ENCODE measurements at regions not wholly inside any gene's neighbourhood (a gene's known extent, or its start where the extent isn't known, plus 50 kb on each side); places are given as distances from the start of the nearest gene placed in this dataset.

DNA sequence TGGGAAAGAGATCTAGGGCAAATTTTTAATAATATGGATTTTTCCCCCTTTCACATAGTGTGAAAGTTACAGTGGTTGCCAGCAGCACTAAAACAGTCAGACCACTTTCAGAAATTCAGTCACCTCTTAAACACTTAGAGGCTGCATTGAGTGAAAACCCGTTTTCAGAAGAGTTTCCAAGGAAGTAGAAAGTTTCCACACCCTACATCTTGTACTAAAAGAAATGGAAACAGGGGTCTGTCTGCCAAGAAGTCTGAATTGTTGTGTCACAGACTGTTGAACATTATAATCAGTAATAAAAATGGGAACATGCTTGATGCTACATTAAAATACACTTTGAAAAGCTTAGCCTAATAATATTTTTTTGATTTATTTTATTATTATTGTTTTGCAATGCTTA is 278.9 kb upstream of the KCNJ16 start:
- no peaks in the 10 kb centered on the region for H3K27me3 ChIP-seq
- no peak overlapping the region for H3K27ac ChIP-seq
- H3K4me3 ChIP-seq, result no peak overlapping the region
- no peak for DNase-seq
- no peak for ATAC-seq
- no peaks in the 10 kb centered on the region for H3K9me3 ChIP-seq
- intact Hi-C loops (cut with DNase I), result no loop called here
- WGBS (ENCODE audit: insufficient coverage, low coverage, low lambda C conversion rate, missing lambda C conversion rate), result 33% methylated on average over 1 of the region's 1 CpG
- H3K36me3 ChIP-seq, result no peaks in the 10 kb centered on the region
- no peaks in the 10 kb centered on the region for H3K4me1 ChIP-seq
- TF ChIP-seq, protein P1, sequence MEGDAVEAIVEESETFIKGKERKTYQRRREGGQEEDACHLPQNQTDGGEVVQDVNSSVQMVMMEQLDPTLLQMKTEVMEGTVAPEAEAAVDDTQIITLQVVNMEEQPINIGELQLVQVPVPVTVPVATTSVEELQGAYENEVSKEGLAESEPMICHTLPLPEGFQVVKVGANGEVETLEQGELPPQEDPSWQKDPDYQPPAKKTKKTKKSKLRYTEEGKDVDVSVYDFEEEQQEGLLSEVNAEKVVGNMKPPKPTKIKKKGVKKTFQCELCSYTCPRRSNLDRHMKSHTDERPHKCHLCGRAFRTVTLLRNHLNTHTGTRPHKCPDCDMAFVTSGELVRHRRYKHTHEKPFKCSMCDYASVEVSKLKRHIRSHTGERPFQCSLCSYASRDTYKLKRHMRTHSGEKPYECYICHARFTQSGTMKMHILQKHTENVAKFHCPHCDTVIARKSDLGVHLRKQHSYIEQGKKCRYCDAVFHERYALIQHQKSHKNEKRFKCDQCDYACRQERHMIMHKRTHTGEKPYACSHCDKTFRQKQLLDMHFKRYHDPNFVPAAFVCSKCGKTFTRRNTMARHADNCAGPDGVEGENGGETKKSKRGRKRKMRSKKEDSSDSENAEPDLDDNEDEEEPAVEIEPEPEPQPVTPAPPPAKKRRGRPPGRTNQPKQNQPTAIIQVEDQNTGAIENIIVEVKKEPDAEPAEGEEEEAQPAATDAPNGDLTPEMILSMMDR (IDR thresholded peaks at IDR 0.05), result no peak
- TF ChIP-seq POLR2A (IDR thresholded peaks at IDR 0.05), result no peak

DNA sequence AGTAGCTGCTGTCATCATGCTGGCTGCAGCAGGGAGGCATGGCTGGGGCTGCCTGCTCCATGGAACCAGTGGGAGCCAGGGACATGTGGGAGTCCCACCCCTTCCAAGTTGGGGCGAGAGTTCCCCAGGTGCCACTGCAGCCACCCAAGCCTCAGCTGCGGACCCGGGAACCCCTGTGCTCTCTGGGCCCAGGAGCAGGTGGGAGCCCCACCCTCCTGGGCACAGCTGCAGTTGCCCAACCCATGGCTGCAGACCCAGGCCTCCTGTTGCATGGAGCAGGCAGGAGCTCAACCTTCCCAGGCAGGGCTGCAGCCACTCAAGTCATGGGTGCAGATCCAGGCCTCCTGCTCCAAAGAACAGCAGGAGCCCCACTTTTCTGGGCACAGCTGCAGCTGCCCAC is 274.2 kb upstream of the KCNJ16 start:
- DNase-seq, result no peak
- no CpG with 5 or more reads among the region's 3 CpGs for WGBS (ENCODE audit: insufficient coverage, low coverage, low lambda C conversion rate, missing lambda C conversion rate)
- intact Hi-C loops (cut with DNase I), result no loop called here
- Histone ChIP-seq H3K36me3 (no peaks in the 10 kb centered on the region), H3K27me3 (no peaks in the 10 kb centered on the region), H3K9me3 (no peaks in the 10 kb centered on the region), H3K4me3 (no peak overlapping the region), H3K27ac (no peak overlapping the region), H3K4me1 (no peaks in the 10 kb centered on the region)
- ATAC-seq, result no peak
- TF ChIP-seq, protein P1 (IDR thresholded peaks at IDR 0.05), result no peak

DNA sequence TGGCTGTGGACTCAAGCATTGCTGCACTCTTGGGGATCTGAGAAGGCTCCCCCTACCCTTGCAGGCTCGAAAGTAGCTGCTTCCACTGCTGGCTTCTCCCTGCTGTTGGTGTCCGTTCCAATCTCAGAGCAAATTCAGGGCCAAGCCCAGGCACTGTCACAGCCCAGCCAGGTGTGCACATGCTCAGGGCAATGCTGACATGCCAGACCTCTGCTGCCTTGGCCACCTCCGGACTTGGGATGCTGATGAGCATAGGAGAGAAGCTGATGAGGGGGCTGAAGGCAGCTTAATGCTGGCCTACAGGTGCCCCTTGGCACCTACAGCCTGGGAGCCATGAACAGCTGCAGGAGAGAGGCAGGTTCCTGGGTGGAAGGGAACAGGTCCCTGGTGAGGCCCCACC is 273.7 kb upstream of the KCNJ16 start:
- no peak for DNase-seq
- no peak for TF ChIP-seq POLR2A (IDR thresholded peaks at IDR 0.05)
- TF ChIP-seq, protein P1 (IDR thresholded peaks at IDR 0.05), result no peak
- H3K4me3 ChIP-seq, result no peak overlapping the region
- H3K36me3 ChIP-seq, result no peaks in the 10 kb centered on the region
- intact Hi-C loops (cut with DNase I), result no loop called here
- no peak overlapping the region for H3K27ac ChIP-seq
- H3K27me3 ChIP-seq, result no peaks in the 10 kb centered on the region
- no CpG with 5 or more reads among the region's 3 CpGs for WGBS (ENCODE audit: insufficient coverage, low coverage, low lambda C conversion rate, missing lambda C conversion rate)
- H3K4me1 ChIP-seq, result no peaks in the 10 kb centered on the region
- ATAC-seq, result no peak
- H3K9me3 ChIP-seq, result no peaks in the 10 kb centered on the region

DNA sequence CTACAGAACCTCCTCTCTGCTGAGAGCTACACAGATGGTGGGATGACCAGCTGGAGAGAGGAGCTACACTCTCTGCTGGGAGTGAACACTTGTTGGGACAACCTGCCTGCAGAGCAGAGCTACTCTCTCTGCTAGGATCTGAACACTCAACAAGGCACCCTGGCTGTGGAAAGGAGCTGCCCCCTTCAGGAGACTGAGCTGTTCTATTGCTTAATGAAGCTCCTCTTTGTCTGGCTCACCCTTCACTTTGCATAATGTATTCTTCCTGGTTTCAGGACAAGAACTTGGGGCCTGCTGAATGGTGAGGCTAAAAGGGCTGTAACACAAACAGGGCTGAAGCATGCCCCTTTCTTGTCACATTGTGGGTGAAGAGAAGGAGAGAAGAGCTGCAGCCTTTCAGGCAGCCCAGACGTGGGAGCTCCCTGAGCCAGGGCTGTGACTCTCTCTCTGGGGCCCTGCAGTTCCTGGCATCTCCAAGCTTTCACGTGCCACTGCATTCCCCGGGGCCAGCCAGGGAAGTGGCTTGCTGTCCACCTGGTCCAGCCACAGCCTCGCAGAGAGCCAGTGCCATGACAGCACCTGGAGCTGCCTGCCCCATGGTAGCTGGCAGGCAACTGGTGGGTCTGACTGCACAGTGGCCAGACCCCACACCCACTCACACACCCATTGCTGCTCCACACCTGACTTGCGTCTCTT is 272.8 kb upstream of the KCNJ16 start:
- Histone ChIP-seq H3K36me3 (no peaks in the 10 kb centered on the region), H3K9me3 (no peaks in the 10 kb centered on the region), H3K4me1 (no peaks in the 10 kb centered on the region), H3K4me3 (no peak overlapping the region), H3K27me3 (no peaks in the 10 kb centered on the region), H3K27ac (no peak overlapping the region)
- peak in 1 of 3 donors; percentile 42 for DNase-seq
- ATAC-seq, result no peak
- TF ChIP-seq, protein P1 (IDR thresholded peaks at IDR 0.05), result no peak
- TF ChIP-seq POLR2A (IDR thresholded peaks at IDR 0.05), result no peak
- no CpG with 5 or more reads among the region's 5 CpGs for WGBS (ENCODE audit: insufficient coverage, low coverage, low lambda C conversion rate, missing lambda C conversion rate)
- intact Hi-C loops (cut with DNase I), result no loop called here

DNA sequence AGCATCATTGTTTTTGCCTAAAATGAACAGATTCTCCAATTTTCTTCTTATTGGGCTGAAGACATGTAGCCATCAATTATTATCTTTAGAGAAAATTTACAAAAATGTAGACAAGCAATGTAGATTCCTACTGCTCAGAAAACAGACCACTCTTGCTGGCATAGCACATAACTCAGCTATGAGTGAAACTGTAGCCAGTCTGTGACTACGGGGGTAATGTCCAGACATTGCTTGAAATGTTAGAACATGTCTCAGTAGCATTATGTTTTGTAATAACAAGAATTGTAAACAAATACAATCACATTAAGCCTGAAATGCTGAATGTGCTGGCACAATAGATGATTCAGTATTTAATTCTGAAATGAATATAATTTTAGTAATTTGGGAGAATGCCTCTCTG is 265.7 kb upstream of the KCNJ16 start:
- TF ChIP-seq, protein P1 (IDR thresholded peaks at IDR 0.05), result no peak
- WGBS (ENCODE audit: insufficient coverage, low coverage, low lambda C conversion rate, missing lambda C conversion rate), result 75% methylated on average over 1 of the region's 1 CpG

More for the DNA sequence above, 265.7 kb upstream of the KCNJ16 start:
- no peaks in the 10 kb centered on the region for H3K36me3 ChIP-seq
- no peaks in the 10 kb centered on the region for H3K27me3 ChIP-seq
- H3K27ac ChIP-seq, result no peak overlapping the region
- H3K9me3 ChIP-seq, result no peaks in the 10 kb centered on the region
- H3K4me3 ChIP-seq, result no peak overlapping the region
- no peaks in the 10 kb centered on the region for H3K4me1 ChIP-seq
- DNase-seq, result no peak
- intact Hi-C loops (cut with DNase I), result no loop called here
- no peak for ATAC-seq
